Heart left ventricle (tissue), 16 donors: ENCODE measurements at regions not wholly inside any gene's neighbourhood (a gene's known extent, or its start where the extent isn't known, plus 50 kb on each side); places are given as distances from the start of the nearest gene placed in this dataset.

Experiments used
- ATAC-seq, 4 donors: fragments of 200-7000 bp; cut with Tn5 transposase; one replicate each; pipeline ENCODE4 v1.9.1; 2020 to 2022; ENCODE audit warnings: moderate library complexity in 4 of 4, mild to moderate bottlenecking in 3 of 4, moderate number of reproducible peaks in 1 of 4
- DNase-seq, 5 donors: peaks; one replicate each; pipeline ENCODE4 v3.0.0-alpha.2; 2020
- H3K27ac ChIP-seq, 12 donors: fragments of 200-600 bp; sonication (generic) in 4 of 12; one replicate each; pipeline versions ENCODE4 v1.5.0 to v1.8.0; 2016 to 2022; ENCODE audit warnings: mild to moderate bottlenecking in 2 of 12
- H3K27me3 ChIP-seq, 9 donors: fragments of 200-600 bp; sonication (generic) in 2 of 9; one replicate each; pipeline versions ENCODE4 v1.5.1 to v1.8.0; 2016 to 2022; ENCODE audit warnings: mild to moderate bottlenecking in 3 of 9
- H3K36me3 ChIP-seq, 9 donors: fragments of 200-600 bp; sonication (generic) in 2 of 9; one replicate each; pipeline versions ENCODE4 v1.5.0 to v1.8.0; 2018 to 2022; ENCODE audit warnings: mild to moderate bottlenecking in 2 of 9
- H3K4me1 ChIP-seq, 12 donors: fragments of 200-600 bp; sonication (generic) in 4 of 12; one replicate each; pipeline versions ENCODE4 v1.5.0 to v1.8.0; 2016 to 2022; ENCODE audit warnings: mild to moderate bottlenecking in 3 of 12
- H3K4me3 ChIP-seq, 12 donors: fragments of 200-600 bp; sonication (generic) in 4 of 12; one replicate each; pipeline versions ENCODE4 v1.5.0 to v1.8.0; 2017 to 2022; ENCODE audit warnings: mild to moderate bottlenecking in 9 of 12, moderate library complexity in 4 of 12
- H3K9me3 ChIP-seq, 12 donors: fragments of 200-600 bp; sonication (generic) in 4 of 12; one replicate each; pipeline versions ENCODE4 v1.5.0 to v1.8.0; 2016 to 2022; ENCODE audit warnings: mild to moderate bottlenecking in 1 of 12
- POLR2A ChIP-seq, 2 donors: fragments of 450-650 bp; IDR thresholded peaks; one replicate each; pipeline ENCODE4 v1.6.1; 2017; ENCODE audit warnings: antibody characterized with exemption in 2 of 2, mild to moderate bottlenecking in 2 of 2, moderate library complexity in 2 of 2
- WGBS, 4 donors: extraction: QIAGEN DNeasy Blood & Tissue Kit in 2 of 4; methylation state at CpG; one replicate each; pipeline versions ENCODE4 v1.1.5 to v1.1.7; 2013 to 2018; 5-methylcytosine and 5-hydroxymethylcytosine counted together
- intact Hi-C, 10 donors: fragments of 100-400 bp; cut with DNase I; formaldehyde crosslinking; loops; one replicate each; pipeline versions ENCODE4 v1.11.1 to v1.14.2; 2022
- TF ChIP-seq, protein P1 (sequence below), 12 donors: fragments of 200-600 bp; sonication (generic) in 4 of 12; IDR thresholded peaks; one replicate each; pipeline versions ENCODE4 v1.5.0 to v1.8.0; 2018 to 2022; ENCODE audit warnings: antibody characterized with exemption in 12 of 12, mild to moderate bottlenecking in 5 of 12
- donor health status: ischemic (EF 13 %, LVEDD 7.1; RV severe dilation, severe dysfunction).
- donor health status: healthy with polysubstance abuse.
- donor health status: DM: no; HTN: yes; CAD: no.
- donor health status: DM: no; HTN: no; CAD: no.
- donor health status: ischemic (EF 25% LVEDD 6.9; RV normal size, moderate dysfunction).
- donor health status: ischemic (EF 25% LVEDD 5.7; RV mildly dilated, moderate dysfunction).
- donor health status: healthy.
- donor health status: DM: yes; HTN: yes; CAD: no.
- donor health status: ischemic (EF 35%, LVEDD 5.7; RV mildly dilated, moderate dysfunction).
- donor health status: nonischemic (EF 11% LVEDD 7.7; RV severe dilation, severe dysfunction).
- donor health status: DM: yes; HTN: yes; CAD: no.
- donor health status: PGD.
- donor health status: ischemic (EF 29% LVEDD 5.4; RV normal size, mild dysfunction).
- donor health status: nonischemic (EF 23%, LVEDD 6.1; RV moderate dilation, normal function).

DNA sequence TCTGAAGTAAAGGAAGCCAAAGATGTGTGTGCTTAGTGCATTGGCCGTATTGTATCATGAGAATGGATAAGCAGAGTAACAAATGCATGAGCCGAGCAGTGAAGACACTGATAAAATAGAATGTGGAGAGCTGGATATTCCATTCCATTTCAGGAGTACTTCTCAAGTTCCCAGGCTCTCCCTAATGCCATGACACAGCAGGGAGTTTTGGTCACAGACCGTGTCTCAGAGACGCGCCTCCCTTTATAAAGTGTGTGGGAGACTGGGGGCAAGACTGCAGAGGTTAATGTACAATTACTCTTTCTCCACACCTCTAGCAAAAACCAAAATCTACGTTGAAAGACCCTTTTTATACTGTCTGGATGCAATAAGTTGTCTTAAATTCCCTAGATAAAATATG lies 575.6 kb downstream of the EFNB2 start:
- 94 to 98% (median 96%) methylated on average over 6 of the region's 6 CpGs for WGBS, 4 donors
- Histone ChIP-seq H3K9me3 (no peaks in the 10 kb centered on the region), H3K4me3 (no peak overlapping the region), H3K27ac (no peak overlapping the region), H3K4me1 (peaks cover 0 to 10% (median 0%) of the 10 kb centered on the region in 12 donors), H3K27me3 (no peaks in the 10 kb centered on the region), H3K36me3 (no peaks in the 10 kb centered on the region)
- intact Hi-C loops = no loop called here
- ATAC-seq (no peak), DNase-seq (no peak)
- TF ChIP-seq, protein P1, sequence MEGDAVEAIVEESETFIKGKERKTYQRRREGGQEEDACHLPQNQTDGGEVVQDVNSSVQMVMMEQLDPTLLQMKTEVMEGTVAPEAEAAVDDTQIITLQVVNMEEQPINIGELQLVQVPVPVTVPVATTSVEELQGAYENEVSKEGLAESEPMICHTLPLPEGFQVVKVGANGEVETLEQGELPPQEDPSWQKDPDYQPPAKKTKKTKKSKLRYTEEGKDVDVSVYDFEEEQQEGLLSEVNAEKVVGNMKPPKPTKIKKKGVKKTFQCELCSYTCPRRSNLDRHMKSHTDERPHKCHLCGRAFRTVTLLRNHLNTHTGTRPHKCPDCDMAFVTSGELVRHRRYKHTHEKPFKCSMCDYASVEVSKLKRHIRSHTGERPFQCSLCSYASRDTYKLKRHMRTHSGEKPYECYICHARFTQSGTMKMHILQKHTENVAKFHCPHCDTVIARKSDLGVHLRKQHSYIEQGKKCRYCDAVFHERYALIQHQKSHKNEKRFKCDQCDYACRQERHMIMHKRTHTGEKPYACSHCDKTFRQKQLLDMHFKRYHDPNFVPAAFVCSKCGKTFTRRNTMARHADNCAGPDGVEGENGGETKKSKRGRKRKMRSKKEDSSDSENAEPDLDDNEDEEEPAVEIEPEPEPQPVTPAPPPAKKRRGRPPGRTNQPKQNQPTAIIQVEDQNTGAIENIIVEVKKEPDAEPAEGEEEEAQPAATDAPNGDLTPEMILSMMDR (IDR thresholded peaks at IDR 0.05) = no peak
- TF ChIP-seq POLR2A (IDR thresholded peaks at IDR 0.05) = no peak

GRCh38 chr13:105957769-105958438 lies 577.6 kb downstream of the EFNB2 start:
- Histone ChIP-seq H3K36me3 (no peaks in the 10 kb centered on the region), H3K27ac (no peak overlapping the region), H3K4me3 (no peak overlapping the region), H3K27me3 (no peaks in the 10 kb centered on the region), H3K9me3 (peaks cover 0 to 13% (median 0%) of the 10 kb centered on the region in 12 donors), H3K4me1 (peaks cover 0 to 10% (median 0%) of the 10 kb centered on the region in 12 donors)
- intact Hi-C loops = no loop called here
- ATAC-seq (no peak), DNase-seq (no peak)
- no peak for TF ChIP-seq POLR2A (IDR thresholded peaks at IDR 0.05)
- TF ChIP-seq, protein P1 (IDR thresholded peaks at IDR 0.05) = no peak
- WGBS, 4 donors = 54 to 72% (median 64%) methylated on average over 7 of the region's 7 CpGs

- H3K9me3 ChIP-seq = peaks cover 0 to 13% (median 0%) of the 10 kb centered on the region in 12 donors
- TF ChIP-seq POLR2A (IDR thresholded peaks at IDR 0.05) = no peak
- TF ChIP-seq, protein P1 (IDR thresholded peaks at IDR 0.05) = no peak
- no peak for ATAC-seq
- DNase-seq = peak in 1 of 5 donors; percentile 30
- intact Hi-C loops = no loop called here
- H3K27me3 ChIP-seq = no peaks in the 10 kb centered on the region
- no peaks in the 10 kb centered on the region for H3K36me3 ChIP-seq
- no peak overlapping the region for H3K4me3 ChIP-seq
- 56 to 71% (median 64%) methylated on average over 6 of the region's 6 CpGs for WGBS, 4 donors
- H3K27ac ChIP-seq = no peak overlapping the region
- peaks cover 0 to 10% (median 0%) of the 10 kb centered on the region in 12 donors for H3K4me1 ChIP-seq
Measured at GRCh38 chr13:105956921-105957320, 578.5 kb downstream of the EFNB2 start.

DNA sequence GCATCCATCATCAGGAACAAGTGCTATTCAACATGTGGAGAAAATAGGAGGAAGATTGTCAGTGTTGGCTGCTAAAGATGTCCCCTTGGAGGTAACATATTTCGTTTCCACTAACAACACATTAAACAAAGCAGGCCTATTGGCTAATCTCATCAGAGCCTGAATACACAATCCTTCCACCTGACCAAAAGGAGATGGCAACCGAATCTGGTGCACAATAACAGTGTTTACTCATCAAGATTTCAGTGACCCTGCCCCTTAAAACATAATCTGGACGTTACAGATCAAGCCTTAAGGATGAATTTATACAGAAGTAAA lies 582.5 kb downstream of the EFNB2 start:
- Histone ChIP-seq H3K4me1 (peaks cover 0 to 10% (median 0%) of the 10 kb centered on the region in 12 donors), H3K4me3 (no peak overlapping the region), H3K27ac (no peak overlapping the region), H3K27me3 (no peaks in the 10 kb centered on the region), H3K9me3 (peaks cover 0 to 13% (median 0%) of the 10 kb centered on the region in 12 donors), H3K36me3 (no peaks in the 10 kb centered on the region)
- DNase-seq (no peak), ATAC-seq (no peak)
- intact Hi-C loops = no loop called here
- 70 to 86% (median 79%) methylated on average over 3 of the region's 3 CpGs for WGBS, 4 donors
- TF ChIP-seq POLR2A (IDR thresholded peaks at IDR 0.05) = no peak
- TF ChIP-seq, protein P1 (IDR thresholded peaks at IDR 0.05) = no peak
